Panc1 (cell line): ENCODE measurements at regions not wholly inside any gene's neighbourhood (a gene's known extent, or its start where the extent isn't known, plus 50 kb on each side); places are given as distances from the start of the nearest gene placed in this dataset.
"Not testable (repeated sequence)": the region's sequence is repeated elsewhere in the genome, so short reads cannot be mapped to it uniquely, and the experiment has no call there.

Source experiments
- ATAC-seq: fragments of 200-7000 bp; cut with Tn5 transposase; 2 replicates; pipeline ENCODE4 v1.9.1; 2020; ENCODE audit warnings: mild to moderate bottlenecking, moderate library complexity
- BruUV-seq: library from RNA; stranded (reverse); fragments of 400-500 nt; replicated peaks from 2 replicates; lab custom pipeline; 2021; lab: Mats Ljungman, UMichigan
- CTCF ChIA-PET: fragments of 300-600 bp; sonication (Branson Sonifier 250); formaldehyde crosslinking; loops from one replicate; lab custom pipeline; 2022; ENCODE audit warnings: antibody characterized with exemption; lab: Charles Lee
- POLR2A ChIA-PET: fragments of 300-600 bp; sonication (Branson Sonifier 250); formaldehyde crosslinking; loops from one replicate; lab custom pipeline; 2022; ENCODE audit warnings: antibody characterized with exemption; lab: Charles Lee
- DNase-seq: peaks from one replicate; pipeline ENCODE4 v3.0.0-alpha.2; 2010; ENCODE audit warnings: low read depth, low spot score
- H3K27ac ChIP-seq: 2 replicates; pipeline ENCODE4 v1.5.1; 2011; ENCODE audit warnings: mild to moderate bottlenecking, low read length, inconsistent platforms
- H3K27me3 ChIP-seq: fragments of 200-500 bp; sonication (Bioruptor generic); 2 replicates; pipeline ENCODE4 v1.6.0; 2014; ENCODE audit warnings: low read length, inconsistent platforms; ENCODE audit not compliant: control insufficient read depth, insufficient read depth
- H3K36me3 ChIP-seq: fragments of 200-500 bp; sonication (Bioruptor generic); 2 replicates; pipeline ENCODE4 v1.5.1; 2014; ENCODE audit warnings: inconsistent platforms, mild to moderate bottlenecking, low read length, moderate library complexity; ENCODE audit not compliant: control insufficient read depth, insufficient read depth
- H3K4me1 ChIP-seq: 2 replicates; pipeline ENCODE4 v1.5.1; 2011; ENCODE audit warnings: inconsistent platforms, mild to moderate bottlenecking, low read length, moderate library complexity; ENCODE audit not compliant: control insufficient read depth, insufficient read depth
- H3K4me3 ChIP-seq, 2 experiments: 2 replicates each; pipeline ENCODE4 v1.5.1; 2011 to 2012; ENCODE audit warnings: low read depth in 2 of 2, low read length in 2 of 2, mild to moderate bottlenecking in 2 of 2, inconsistent platforms in 1 of 2, moderate library complexity in 1 of 2
- H3K9me3 ChIP-seq: fragments of 200-500 bp; sonication (Bioruptor generic); 2 replicates; pipeline ENCODE4 v1.5.1; 2014; ENCODE audit warnings: low read depth, mild to moderate bottlenecking, inconsistent platforms, low read length, moderate library complexity; ENCODE audit not compliant: control insufficient read depth, insufficient read depth
- POLR2AphosphoS5 ChIP-seq: IDR thresholded peaks from 2 replicates; pipeline ENCODE4 v1.6.1; 2012; ENCODE audit warnings: mild to moderate bottlenecking, low read depth, low read length, moderate library complexity
- REST ChIP-seq, 2 experiments: IDR thresholded peaks; 2 replicates each; pipeline ENCODE4 v1.6.1; 2011 to 2012; ENCODE audit warnings: low read depth in 2 of 2, control low read depth in 1 of 2, low read length in 1 of 2, mild to moderate bottlenecking in 1 of 2, moderate library complexity in 1 of 2; ENCODE audit not compliant: insufficient read depth in 1 of 2
- SIN3A ChIP-seq: IDR thresholded peaks from 2 replicates; pipeline ENCODE4 v1.6.1; 2012; ENCODE audit warnings: low read depth, mild to moderate bottlenecking, low read length, moderate library complexity, borderline replicate concordance; ENCODE audit not compliant: insufficient read depth
- TCF7L2 ChIP-seq: IDR thresholded peaks from 2 replicates; pipeline ENCODE4 v1.6.1; 2011; ENCODE audit warnings: mild to moderate bottlenecking, low read depth, low read length, inconsistent platforms
- in situ Hi-C: cut with HindIII; loops from 2 replicates; pipeline ENCODE4 v1.10.0; 2016; ENCODE audit warnings: low sequenced_read_pairs, low pct_unique_long_range_greater_than_20kb
- intact Hi-C: fragments of 100-400 bp; cut with micrococcal nuclease; formaldehyde crosslinking; loops from one replicate; pipeline ENCODE4 v1.10.0; 2022; ENCODE audit not compliant: unreplicated experiment
- TF ChIP-seq, protein P1 (sequence below): fragments of 450-650 bp; IDR thresholded peaks from 2 replicates; pipeline ENCODE4 v1.5.1; 2017; ENCODE audit warnings: mild to moderate bottlenecking

- no peak for DNase-seq
- BruUV-seq = no TSS peak
- ATAC-seq = no peak
- in situ Hi-C loops (no loop called here), intact Hi-C loops (no loop called here)
- H3K36me3 ChIP-seq = no peaks in the 10 kb centered on the region
- H3K4me3 ChIP-seq = no peak overlapping the region
- TF ChIP-seq TCF7L2 (no peak), REST (IDR thresholded peaks at IDR 0.05; ENCODE audit: insufficient read depth in 1 of 2, low read depth in 2 of 2, low read length in 1 of 2) (no peak), SIN3A (no peak), POLR2AphosphoS5 (no peak)
- TF ChIP-seq, protein P1, sequence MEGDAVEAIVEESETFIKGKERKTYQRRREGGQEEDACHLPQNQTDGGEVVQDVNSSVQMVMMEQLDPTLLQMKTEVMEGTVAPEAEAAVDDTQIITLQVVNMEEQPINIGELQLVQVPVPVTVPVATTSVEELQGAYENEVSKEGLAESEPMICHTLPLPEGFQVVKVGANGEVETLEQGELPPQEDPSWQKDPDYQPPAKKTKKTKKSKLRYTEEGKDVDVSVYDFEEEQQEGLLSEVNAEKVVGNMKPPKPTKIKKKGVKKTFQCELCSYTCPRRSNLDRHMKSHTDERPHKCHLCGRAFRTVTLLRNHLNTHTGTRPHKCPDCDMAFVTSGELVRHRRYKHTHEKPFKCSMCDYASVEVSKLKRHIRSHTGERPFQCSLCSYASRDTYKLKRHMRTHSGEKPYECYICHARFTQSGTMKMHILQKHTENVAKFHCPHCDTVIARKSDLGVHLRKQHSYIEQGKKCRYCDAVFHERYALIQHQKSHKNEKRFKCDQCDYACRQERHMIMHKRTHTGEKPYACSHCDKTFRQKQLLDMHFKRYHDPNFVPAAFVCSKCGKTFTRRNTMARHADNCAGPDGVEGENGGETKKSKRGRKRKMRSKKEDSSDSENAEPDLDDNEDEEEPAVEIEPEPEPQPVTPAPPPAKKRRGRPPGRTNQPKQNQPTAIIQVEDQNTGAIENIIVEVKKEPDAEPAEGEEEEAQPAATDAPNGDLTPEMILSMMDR = no peak
- H3K4me1 ChIP-seq = no peaks in the 10 kb centered on the region
- H3K27me3 ChIP-seq = no peaks in the 10 kb centered on the region
- H3K27ac ChIP-seq = no peak overlapping the region
- H3K9me3 ChIP-seq = peaks cover 2% of the 10 kb centered on the region; the same call in 1 of the 2 replicates
- POLR2A ChIA-PET = interaction anchor here (0.6 kb wide), 1 partner anchor 951 kb away, joined by 4 read pairs; no protein-coding TSS in a partner anchor
- CTCF ChIA-PET = no interaction called here
Measured at GRCh38 chr6:140153703-140154102, 779.3 kb upstream of the CITED2 start.

GRCh38 chr6:140147825-140148814 is 773.7 kb upstream of the CITED2 start:
- DNase-seq, in situ Hi-C loops, H3K9me3 ChIP-seq, intact Hi-C loops, H3K27me3 ChIP-seq, BruUV-seq, POLR2A ChIA-PET, ATAC-seq, H3K4me3 ChIP-seq, H3K36me3 ChIP-seq, H3K27ac ChIP-seq, H3K4me1 ChIP-seq: not testable (repeated sequence)
- CTCF ChIA-PET = interaction anchor here (0.6 kb wide), 1 partner anchor 1335 kb away, joined by 4 read pairs; no protein-coding TSS in a partner anchor

DNA sequence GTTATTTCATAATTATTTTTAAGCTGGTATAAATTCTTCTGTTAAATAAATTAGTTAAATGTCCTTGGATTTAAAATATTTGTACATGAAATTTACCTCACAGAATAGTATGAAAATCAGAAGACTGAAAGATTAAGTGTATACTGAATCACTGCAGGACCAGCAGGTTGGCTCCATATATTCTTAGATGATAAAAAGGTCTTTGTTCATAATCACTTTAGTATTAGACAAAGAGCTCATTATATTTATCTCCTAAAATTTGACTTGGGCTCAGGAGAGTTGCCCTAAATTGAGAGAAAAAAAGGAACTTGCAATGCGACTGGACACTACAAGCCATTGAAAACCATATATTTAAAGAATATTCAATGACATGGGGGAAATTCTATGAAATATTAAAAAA is 766.4 kb upstream of the CITED2 start:
- ATAC-seq (no peak), DNase-seq (no peak)
- H3K27me3 ChIP-seq = no peaks in the 10 kb centered on the region
- in situ Hi-C loops = no loop called here
- no peaks in the 10 kb centered on the region for H3K36me3 ChIP-seq
- TF ChIP-seq, protein P1 = no peak
- TF ChIP-seq TCF7L2 = no peak
- TF ChIP-seq REST (IDR thresholded peaks at IDR 0.05; ENCODE audit: insufficient read depth in 1 of 2, low read depth in 2 of 2, low read length in 1 of 2) = no peak
- TF ChIP-seq SIN3A = no peak
- TF ChIP-seq POLR2AphosphoS5 = no peak
- H3K9me3 ChIP-seq = no peaks in the 10 kb centered on the region
- no peak overlapping the region for H3K4me3 ChIP-seq
- ChIA-PET CTCF (no interaction called here), POLR2A (no interaction called here)
- BruUV-seq = no TSS peak
- intact Hi-C loops = no loop called here
- no peak overlapping the region for H3K27ac ChIP-seq
- no peaks in the 10 kb centered on the region for H3K4me1 ChIP-seq
